ENCODE measurements at regions not wholly inside any gene's neighbourhood (a gene's known extent, or its start where the extent isn't known, plus 50 kb on each side); places are given as distances from the start of the nearest gene placed in this dataset.

- H3K9me3 ChIP-seq: no peaks in the 10 kb centered on the region
- no peak overlapping the region for H3K4me3 ChIP-seq
- no peaks in the 10 kb centered on the region for H3K36me3 ChIP-seq (ENCODE audit: low read depth, missing control alignments)
- no peaks in the 10 kb centered on the region for H3K27me3 ChIP-seq
- peaks cover 4% of the 10 kb centered on the region for H3K4me1 ChIP-seq
- H3K27ac ChIP-seq: peak overlapping the region in 1 of 2 donors; percentile 19
- WGBS, 2 donors: 26 to 39% methylated on average over 4 of the region's 4 CpGs
- intact Hi-C loops (cut with DNase I; ENCODE audit: low total_unique reads): no loop called here
- no peak for TF ChIP-seq CTCF (IDR thresholded peaks at IDR 0.05)
- TF ChIP-seq POLR2A (IDR thresholded peaks at IDR 0.05): no peak
- no peak for DNase-seq
Observed at GRCh38 chr18:41162781-41163180, 792.3 kb upstream of the PIK3C3 start.

- no peaks in the 10 kb centered on the region for H3K9me3 ChIP-seq
- TF ChIP-seq CTCF (IDR thresholded peaks at IDR 0.05): no peak
- TF ChIP-seq POLR2A (IDR thresholded peaks at IDR 0.05): no peak
- no peaks in the 10 kb centered on the region for H3K36me3 ChIP-seq (ENCODE audit: low read depth, missing control alignments)
- DNase-seq: no peak
- H3K4me1 ChIP-seq: peaks cover 4% of the 10 kb centered on the region
- intact Hi-C loops (cut with DNase I; ENCODE audit: low total_unique reads): no loop called here
- no peak overlapping the region for H3K4me3 ChIP-seq
- peak overlapping the region in 1 of 2 donors; percentile 19 for H3K27ac ChIP-seq
- 42 to 51% methylated on average over 4 of the region's 4 CpGs for WGBS, 2 donors
- H3K27me3 ChIP-seq: no peaks in the 10 kb centered on the region
Observed at GRCh38 chr18:41162191-41162590, 792.8 kb upstream of the PIK3C3 start.

- Histone ChIP-seq H3K9me3 (no peaks in the 10 kb centered on the region), H3K4me3 (no peak overlapping the region), H3K36me3 (ENCODE audit: low read depth, missing control alignments) (no peaks in the 10 kb centered on the region), H3K4me1 (no peaks in the 10 kb centered on the region), H3K27ac (no peak overlapping the region), H3K27me3 (no peaks in the 10 kb centered on the region)
- DNase-seq: no peak
- 85 to 86% methylated on average over 4 of the region's 4 CpGs for WGBS, 2 donors
- intact Hi-C loops (cut with DNase I; ENCODE audit: low total_unique reads): no loop called here
- no peak for TF ChIP-seq POLR2A (IDR thresholded peaks at IDR 0.05)
- TF ChIP-seq CTCF (IDR thresholded peaks at IDR 0.05): no peak
Observed at GRCh38 chr18:41155910-41156851, 798.9 kb upstream of the PIK3C3 start.

- H3K27me3 ChIP-seq: no peaks in the 10 kb centered on the region
- intact Hi-C loops (cut with DNase I; ENCODE audit: low total_unique reads): no loop called here
- H3K4me1 ChIP-seq: no peaks in the 10 kb centered on the region
- 88 to 92% methylated on average over 1 of the region's 1 CpG for WGBS, 2 donors
- no peaks in the 10 kb centered on the region for H3K36me3 ChIP-seq (ENCODE audit: low read depth, missing control alignments)
- no peak for TF ChIP-seq CTCF (IDR thresholded peaks at IDR 0.05)
- no peak for TF ChIP-seq POLR2A (IDR thresholded peaks at IDR 0.05)
- H3K9me3 ChIP-seq: no peaks in the 10 kb centered on the region
- no peak overlapping the region for H3K27ac ChIP-seq
- DNase-seq: no peak
- H3K4me3 ChIP-seq: no peak overlapping the region
Observed at GRCh38 chr18:41155025-41155424, 800.0 kb upstream of the PIK3C3 start.

GRCh38 chr18:41153871-41154270 is 801.2 kb upstream of the PIK3C3 start:
- no peaks in the 10 kb centered on the region for H3K9me3 ChIP-seq
- intact Hi-C loops (cut with DNase I; ENCODE audit: low total_unique reads): no loop called here
- 86 to 88% methylated on average over 2 of the region's 2 CpGs for WGBS, 2 donors
- H3K4me1 ChIP-seq: no peaks in the 10 kb centered on the region
- no peak for DNase-seq
- no peak for TF ChIP-seq POLR2A (IDR thresholded peaks at IDR 0.05)
- no peak for TF ChIP-seq CTCF (IDR thresholded peaks at IDR 0.05)
- no peaks in the 10 kb centered on the region for H3K36me3 ChIP-seq (ENCODE audit: low read depth, missing control alignments)
- no peak overlapping the region for H3K27ac ChIP-seq
- no peak overlapping the region for H3K4me3 ChIP-seq
- H3K27me3 ChIP-seq: no peaks in the 10 kb centered on the region

Measured in testis (tissue), 2 donors.